Caco-2 (cell line): ENCODE measurements at regions not wholly inside any gene's neighbourhood (a gene's known extent, or its start where the extent isn't known, plus 50 kb on each side); places are given as distances from the start of the nearest gene placed in this dataset.
"Not testable (repeated sequence)": the region's sequence is repeated elsewhere in the genome, so short reads cannot be mapped to it uniquely, and the experiment has no call there.

Experiments
- BruUV-seq: library from RNA; stranded (reverse); fragments of 400-500 nt; replicated peaks from 2 replicates; lab custom pipeline; 2021; lab: Mats Ljungman, UMichigan
- CTCF ChIA-PET: fragments of 300-600 bp; sonication (Branson Sonifier 250); formaldehyde crosslinking; loops from one replicate; lab custom pipeline; 2022; ENCODE audit warnings: antibody characterized with exemption; lab: Charles Lee
- POLR2A ChIA-PET: fragments of 300-600 bp; sonication (Branson Sonifier 250); formaldehyde crosslinking; loops from one replicate; lab custom pipeline; 2022; ENCODE audit warnings: antibody characterized with exemption; lab: Charles Lee
- DNase-seq, 2 experiments: peaks; one replicate each; pipeline versions ENCODE4 v3.0.0 to v3.0.0-alpha.2; 2020 to 2022
- H3K27me3 ChIP-seq: replicated peaks from 2 replicates; pipeline ENCODE4 v1.6.0; 2011; ENCODE audit warnings: low read length; ENCODE audit not compliant: control insufficient read depth, insufficient read depth
- H3K36me3 ChIP-seq: 2 replicates; pipeline ENCODE4 v1.5.1; 2011; ENCODE audit warnings: low read length; ENCODE audit not compliant: control insufficient read depth, insufficient read depth
- H3K4me1 ChIP-seq: fragments of 250-450 bp; sonication (Bioruptor Pico); 2 replicates; pipeline ENCODE4 v1.5.1; 2020; ENCODE audit warnings: mild to moderate bottlenecking
- H3K4me3 ChIP-seq: 2 replicates; pipeline ENCODE4 v1.5.1; 2011; ENCODE audit warnings: low read depth, mild to moderate bottlenecking, control low read depth, low read length
- H3K9me3 ChIP-seq: fragments of 250-450 bp; sonication (Bioruptor Pico); 2 replicates; pipeline ENCODE4 v1.5.1; 2020; ENCODE audit warnings: mild to moderate bottlenecking, moderate library complexity
- H3K27ac Mint-ChIP-seq: one replicate; pipeline ENCODE4 v1.8.0; 2022; ENCODE audit warnings: mixed read lengths; ENCODE audit not compliant: unreplicated experiment
- H3K27me3 Mint-ChIP-seq: one replicate; pipeline ENCODE4 v1.8.0; 2022; ENCODE audit warnings: mixed read lengths; ENCODE audit not compliant: insufficient read depth, unreplicated experiment
- H3K36me3 Mint-ChIP-seq: one replicate; pipeline ENCODE4 v1.8.0; 2022; ENCODE audit warnings: mild to moderate bottlenecking, mixed read lengths; ENCODE audit not compliant: insufficient read depth, unreplicated experiment
- H3K4me1 Mint-ChIP-seq: one replicate; pipeline ENCODE4 v1.8.0; 2022; ENCODE audit warnings: low read depth, mixed read lengths; ENCODE audit not compliant: unreplicated experiment
- H3K4me3 Mint-ChIP-seq: one replicate; pipeline ENCODE4 v1.8.0; 2022; ENCODE audit warnings: mild to moderate bottlenecking, moderate library complexity, mixed read lengths; ENCODE audit not compliant: unreplicated experiment
- H3K9me3 Mint-ChIP-seq: one replicate; pipeline ENCODE4 v1.8.0; 2022; ENCODE audit warnings: mixed read lengths; ENCODE audit not compliant: unreplicated experiment
- intact Hi-C: fragments of 100-400 bp; cut with micrococcal nuclease; formaldehyde crosslinking; loops from one replicate; pipeline ENCODE4 v1.10.0; 2022; ENCODE audit not compliant: unreplicated experiment
- TF ChIP-seq, protein P1 (sequence below), 2 experiments: fragments of 200-600 bp in 1 of 2; IDR thresholded peaks; 1 replicate in 1 of 2; 2 replicates in 1 of 2; pipeline versions ENCODE4 v1.5.1 to v1.8.0; 2011 to 2022; ENCODE audit warnings: antibody characterized with exemption in 1 of 2, control low read depth in 1 of 2, inconsistent platforms in 1 of 2, low read depth in 1 of 2, low read length in 1 of 2, mild to moderate bottlenecking in 1 of 2, moderate library complexity in 1 of 2; ENCODE audit not compliant: insufficient read depth in 1 of 2, severe bottlenecking in 1 of 2, unreplicated experiment in 1 of 2

DNA sequence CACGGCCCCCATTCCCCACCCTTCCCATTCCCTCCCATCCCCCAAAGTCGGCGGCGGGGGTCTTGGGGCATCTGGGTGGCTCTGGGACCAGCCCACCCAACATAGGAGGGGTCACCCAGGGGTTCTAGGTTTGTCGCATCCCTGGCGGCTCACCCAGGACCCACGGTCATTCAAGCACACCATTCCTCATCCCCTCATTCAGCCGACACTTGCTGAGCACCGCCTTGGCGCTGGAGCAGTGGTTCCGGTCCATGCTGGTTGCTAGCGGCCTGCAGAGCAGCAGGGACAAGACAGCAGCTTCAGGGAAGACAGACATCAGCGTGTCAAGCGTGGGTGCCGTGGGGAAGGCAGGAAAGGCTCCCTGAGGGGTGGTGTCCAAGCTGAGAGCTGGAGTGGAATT is 50.5 kb upstream of the OTOS start:
- Mint-ChIP-seq H3K4me3 (no peak overlapping the region), H3K27me3 (peaks cover 18% of the 10 kb centered on the region), H3K36me3 (no peaks in the 10 kb centered on the region), H3K9me3 (no peaks in the 10 kb centered on the region), H3K4me1 (no peaks in the 10 kb centered on the region), H3K27ac (no peak overlapping the region)
- no peaks in the 10 kb centered on the region for H3K36me3 ChIP-seq
- intact Hi-C loops, result no loop called here
- no peaks in the 10 kb centered on the region for H3K9me3 ChIP-seq
- POLR2A ChIA-PET, result no interaction called here
- no peak overlapping the region for H3K4me3 ChIP-seq
- no peaks in the 10 kb centered on the region for H3K4me1 ChIP-seq
- TF ChIP-seq, protein P1, sequence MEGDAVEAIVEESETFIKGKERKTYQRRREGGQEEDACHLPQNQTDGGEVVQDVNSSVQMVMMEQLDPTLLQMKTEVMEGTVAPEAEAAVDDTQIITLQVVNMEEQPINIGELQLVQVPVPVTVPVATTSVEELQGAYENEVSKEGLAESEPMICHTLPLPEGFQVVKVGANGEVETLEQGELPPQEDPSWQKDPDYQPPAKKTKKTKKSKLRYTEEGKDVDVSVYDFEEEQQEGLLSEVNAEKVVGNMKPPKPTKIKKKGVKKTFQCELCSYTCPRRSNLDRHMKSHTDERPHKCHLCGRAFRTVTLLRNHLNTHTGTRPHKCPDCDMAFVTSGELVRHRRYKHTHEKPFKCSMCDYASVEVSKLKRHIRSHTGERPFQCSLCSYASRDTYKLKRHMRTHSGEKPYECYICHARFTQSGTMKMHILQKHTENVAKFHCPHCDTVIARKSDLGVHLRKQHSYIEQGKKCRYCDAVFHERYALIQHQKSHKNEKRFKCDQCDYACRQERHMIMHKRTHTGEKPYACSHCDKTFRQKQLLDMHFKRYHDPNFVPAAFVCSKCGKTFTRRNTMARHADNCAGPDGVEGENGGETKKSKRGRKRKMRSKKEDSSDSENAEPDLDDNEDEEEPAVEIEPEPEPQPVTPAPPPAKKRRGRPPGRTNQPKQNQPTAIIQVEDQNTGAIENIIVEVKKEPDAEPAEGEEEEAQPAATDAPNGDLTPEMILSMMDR (IDR thresholded peaks at IDR 0.05; ENCODE audit: insufficient read depth in 1 of 2, low read depth in 1 of 2, low read length in 1 of 2, severe bottlenecking in 1 of 2, unreplicated experiment in 1 of 2), result no peak
- CTCF ChIA-PET, result no interaction called here
- no peaks in the 10 kb centered on the region for H3K27me3 ChIP-seq
- no peak for DNase-seq
- no TSS peak for BruUV-seq

- no peaks in the 10 kb centered on the region for H3K9me3 ChIP-seq
- DNase-seq, result no peak
- no peak overlapping the region for H3K27ac Mint-ChIP-seq
- H3K4me3 Mint-ChIP-seq, result no peak overlapping the region
- H3K4me3 ChIP-seq, result no peak overlapping the region
- BruUV-seq, result no TSS peak
- no peaks in the 10 kb centered on the region for H3K4me1 Mint-ChIP-seq
- H3K36me3 Mint-ChIP-seq, result no peaks in the 10 kb centered on the region
- H3K27me3 Mint-ChIP-seq, result peaks cover 18% of the 10 kb centered on the region
- POLR2A ChIA-PET, result no interaction called here
- intact Hi-C loops, result no loop called here
- TF ChIP-seq, protein P1 (IDR thresholded peaks at IDR 0.05; ENCODE audit: insufficient read depth in 1 of 2, low read depth in 1 of 2, low read length in 1 of 2, severe bottlenecking in 1 of 2, unreplicated experiment in 1 of 2), result no peak
- CTCF ChIA-PET, result no interaction called here
- no peaks in the 10 kb centered on the region for H3K9me3 Mint-ChIP-seq
- H3K4me1 ChIP-seq, result no peaks in the 10 kb centered on the region
- H3K36me3 ChIP-seq, result no peaks in the 10 kb centered on the region
- no peaks in the 10 kb centered on the region for H3K27me3 ChIP-seq
Measured at GRCh38 chr2:240192661-240193060, 52.2 kb upstream of the OTOS start.

- CTCF ChIA-PET, H3K36me3 Mint-ChIP-seq, H3K4me3 ChIP-seq, H3K4me1 ChIP-seq, H3K27ac Mint-ChIP-seq, H3K9me3 ChIP-seq, H3K4me1 Mint-ChIP-seq, BruUV-seq, DNase-seq, H3K36me3 ChIP-seq, POLR2A ChIA-PET, intact Hi-C loops, H3K4me3 Mint-ChIP-seq, H3K9me3 Mint-ChIP-seq, H3K27me3 ChIP-seq: not testable (repeated sequence)
- peaks cover 15% of the 10 kb centered on the region for H3K27me3 Mint-ChIP-seq
Measured at GRCh38 chr2:240194341-240194762, 53.9 kb upstream of the OTOS start.

DNA sequence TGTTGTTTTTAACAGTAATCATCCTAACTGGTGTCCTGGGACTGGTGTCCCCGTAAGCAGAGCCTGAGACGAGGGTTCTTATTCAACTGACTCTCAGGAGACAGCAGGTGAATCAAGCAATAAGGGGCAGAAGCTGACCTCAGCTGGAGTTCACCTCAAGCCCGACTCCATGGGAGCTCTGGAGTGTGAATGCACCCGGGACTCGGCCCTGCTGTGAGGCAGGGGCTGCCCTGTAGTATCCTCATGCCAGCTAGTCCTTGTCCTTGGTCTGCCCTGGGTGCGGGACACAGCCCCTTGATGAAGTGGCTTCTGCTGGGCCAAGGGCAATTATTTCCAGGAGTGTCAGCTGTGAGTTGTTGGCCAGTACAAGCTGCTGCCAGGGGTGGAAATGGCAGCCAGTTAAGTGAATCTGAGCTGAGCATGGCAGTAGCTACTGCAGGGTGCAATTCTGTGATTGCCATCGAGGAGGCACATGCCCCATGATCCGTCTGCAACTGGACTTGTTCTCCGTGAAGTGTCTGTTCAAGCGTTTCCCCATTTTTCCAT is 54.9 kb upstream of the OTOS start:
- CTCF ChIA-PET, result no interaction called here
- no peaks in the 10 kb centered on the region for H3K36me3 Mint-ChIP-seq
- no peaks in the 10 kb centered on the region for H3K27me3 ChIP-seq

More for the DNA sequence above, 54.9 kb upstream of the OTOS start:
- H3K9me3 Mint-ChIP-seq, result no peaks in the 10 kb centered on the region
- no peaks in the 10 kb centered on the region for H3K4me1 ChIP-seq
- H3K4me1 Mint-ChIP-seq, result no peaks in the 10 kb centered on the region
- POLR2A ChIA-PET, result no interaction called here
- DNase-seq, result no peak
- no peak overlapping the region for H3K4me3 ChIP-seq
- H3K4me3 Mint-ChIP-seq, result no peak overlapping the region
- H3K27ac Mint-ChIP-seq, result no peak overlapping the region
- no peaks in the 10 kb centered on the region for H3K36me3 ChIP-seq
- TF ChIP-seq, protein P1 (IDR thresholded peaks at IDR 0.05; ENCODE audit: insufficient read depth in 1 of 2, low read depth in 1 of 2, low read length in 1 of 2, severe bottlenecking in 1 of 2, unreplicated experiment in 1 of 2), result no peak
- BruUV-seq, result no TSS peak
- H3K9me3 ChIP-seq, result no peaks in the 10 kb centered on the region
- intact Hi-C loops, result no loop called here
- H3K27me3 Mint-ChIP-seq, result peaks cover 15% of the 10 kb centered on the region
